ENCODE measurements at regions not wholly inside any gene's neighbourhood (a gene's known extent, or its start where the extent isn't known, plus 50 kb on each side); places are given as distances from the start of the nearest gene placed in this dataset.
"Not testable (repeated sequence)": the region's sequence is repeated elsewhere in the genome, so short reads cannot be mapped to it uniquely, and the experiment has no call there.

- no peak for DNase-seq (ENCODE audit: low read depth, low spot score)
These were observed 78.0 kb upstream of the HNMT start for GRCh38 chr2:137886083-137886831.

GRCh38 chr2:137888845-137889244 lies 75.4 kb upstream of the HNMT start:
- peak; percentile 42 for DNase-seq (ENCODE audit: low read depth, low spot score)

GRCh38 chr2:137892739-137893138 lies 71.5 kb upstream of the HNMT start:
- no peak for DNase-seq (ENCODE audit: low read depth, low spot score)

GRCh38 chr2:137893145-137893544 lies 71.1 kb upstream of the HNMT start:
- DNase-seq (ENCODE audit: low read depth, low spot score) = no peak

- DNase-seq (ENCODE audit: low read depth, low spot score) = no peak
These were observed 67.8 kb upstream of the HNMT start for GRCh38 chr2:137896467-137896866.

- no peak for DNase-seq (ENCODE audit: low read depth, low spot score)
These were observed 67.2 kb upstream of the HNMT start for GRCh38 chr2:137897082-137897481.

- no peak for DNase-seq (ENCODE audit: low read depth, low spot score)
These were observed 63.7 kb upstream of the HNMT start for GRCh38 chr2:137900421-137901141.

- DNase-seq (ENCODE audit: low read depth, low spot score) = peak; percentile 38
These were observed 53.6 kb upstream of the HNMT start for GRCh38 chr2:137910641-137911040.

- no peak for DNase-seq (ENCODE audit: low read depth, low spot score)
These were observed 51.9 kb upstream of the HNMT start for GRCh38 chr2:137912371-137912770.

- no peak for DNase-seq (ENCODE audit: low read depth, low spot score)
These were observed 51.1 kb upstream of the HNMT start for GRCh38 chr2:137913169-137913568.

GRCh38 chr2:137913648-137914047 lies 50.6 kb upstream of the HNMT start:
- DNase-seq (ENCODE audit: low read depth, low spot score) = not testable (repeated sequence)
